Activated naive CD8-positive, alpha-beta T cell treated with anti-CD3 and anti-CD28 coated beads, Interleukin-2, amount 10 ng/mL, durations not matched to agents 7 days and 5 days (primary cell): ENCODE measurements at regions not wholly inside any gene's neighbourhood (a gene's known extent, or its start where the extent isn't known, plus 50 kb on each side); places are given as distances from the start of the nearest gene placed in this dataset.

Experiments
- ATAC-seq: fragments of 150-1000 bp; cut with Tn5 transposase; one replicate; pipeline ENCODE4 v1.10.0; 2021; ENCODE audit warnings: low read depth, moderate library complexity
- POLR2A ChIA-PET: fragments of 350-600 bp; sonication (Branson Sonifier 250); formaldehyde crosslinking; loops from one replicate; lab custom pipeline; 2021; ENCODE audit warnings: antibody characterized with exemption; lab: Charles Lee
- DNase-seq: peaks from one replicate; pipeline ENCODE4 v3.0.0; 2021
- H3K27ac Mint-ChIP-seq: one replicate; pipeline ENCODE4 v1.8.0; 2022; ENCODE audit warnings: mild to moderate bottlenecking, mixed read lengths
- H3K27me3 Mint-ChIP-seq: one replicate; pipeline ENCODE4 v1.8.0; 2022; ENCODE audit warnings: mild to moderate bottlenecking, moderate library complexity, mixed read lengths
- H3K36me3 Mint-ChIP-seq: one replicate; pipeline ENCODE4 v1.8.0; 2021; ENCODE audit warnings: mild to moderate bottlenecking, mixed read lengths
- H3K4me1 Mint-ChIP-seq: one replicate; pipeline ENCODE4 v1.8.0; 2021; ENCODE audit warnings: mixed read lengths
- H3K4me3 Mint-ChIP-seq: one replicate; pipeline ENCODE4 v1.8.0; 2022; ENCODE audit warnings: mild to moderate bottlenecking, moderate library complexity, mixed read lengths
- H3K9me3 Mint-ChIP-seq: one replicate; pipeline ENCODE4 v1.8.0; 2021; ENCODE audit warnings: mixed read lengths

DNA sequence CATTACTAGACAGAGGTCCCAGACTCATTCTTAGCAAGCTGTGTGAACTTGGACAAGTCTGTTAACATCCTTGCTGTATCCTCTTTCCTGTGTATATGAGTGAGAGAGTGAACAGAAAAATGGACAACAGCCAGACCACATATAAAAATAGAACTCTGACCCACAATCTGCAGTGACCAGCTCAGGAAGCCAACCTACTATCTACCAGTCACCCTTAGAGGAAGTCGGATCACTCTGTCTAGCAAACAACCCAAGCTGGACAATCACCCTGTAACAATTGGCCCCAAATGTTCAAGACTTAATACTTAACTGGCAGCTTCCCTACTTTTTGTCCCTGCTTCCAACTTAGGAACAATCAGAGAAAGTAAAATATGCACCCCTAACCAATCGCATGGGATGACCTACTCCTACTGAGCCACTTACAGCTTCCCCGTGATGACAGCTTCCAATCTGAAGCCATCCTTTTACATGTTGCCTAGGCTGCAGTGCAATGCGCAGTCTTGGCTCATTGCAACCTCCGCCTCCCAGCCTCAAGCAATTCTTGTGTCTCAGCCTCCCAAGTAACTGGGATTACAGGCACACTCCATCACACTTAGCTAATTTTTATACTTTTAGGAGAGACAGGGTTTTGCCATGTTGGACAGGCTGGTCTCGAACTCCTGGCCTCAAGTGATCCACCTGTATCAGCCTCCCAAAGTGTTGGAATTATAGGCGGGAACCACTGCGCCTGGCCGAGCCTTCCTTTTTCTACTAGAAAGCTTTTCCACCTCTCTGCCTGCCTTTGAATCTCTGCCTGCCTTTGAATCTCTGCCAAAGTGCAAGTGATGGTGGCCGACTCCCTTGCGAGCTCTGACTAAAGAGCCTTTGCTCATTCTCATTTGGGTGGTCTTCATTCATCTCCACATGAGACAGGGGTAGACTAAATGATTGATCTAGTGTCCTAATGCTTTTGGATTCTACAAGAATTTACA, 158.3 kb upstream of the NDUFV2 start:
- ATAC-seq = no peak
- H3K27me3 Mint-ChIP-seq = no peaks in the 10 kb centered on the region
- no peak overlapping the region for H3K4me3 Mint-ChIP-seq
- POLR2A ChIA-PET = no interaction called here
- peaks cover 1% of the 10 kb centered on the region for H3K36me3 Mint-ChIP-seq
- no peaks in the 10 kb centered on the region for H3K9me3 Mint-ChIP-seq
- no peak overlapping the region for H3K27ac Mint-ChIP-seq
- H3K4me1 Mint-ChIP-seq = peaks cover 3% of the 10 kb centered on the region
- DNase-seq = no peak

DNA sequence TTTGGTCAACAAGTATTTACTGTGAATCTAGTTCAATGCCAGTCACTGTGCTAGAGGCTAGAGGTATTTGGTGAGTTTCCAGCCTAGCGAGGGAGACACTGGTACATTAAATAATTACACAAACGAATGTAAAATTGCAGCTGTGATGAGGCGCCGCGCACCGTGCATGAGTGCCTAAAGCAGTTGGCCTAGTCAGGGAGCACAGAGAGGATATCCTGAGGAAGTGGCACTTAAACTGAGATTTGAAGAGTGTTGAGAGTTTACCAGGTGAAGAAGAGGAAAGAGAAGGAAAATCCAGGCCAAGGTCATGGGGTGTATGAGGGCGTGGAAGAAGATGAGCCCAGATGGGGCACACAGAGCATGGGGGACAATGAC, 157.6 kb upstream of the NDUFV2 start:
- H3K4me3 Mint-ChIP-seq = no peak overlapping the region
- H3K36me3 Mint-ChIP-seq = peaks cover 1% of the 10 kb centered on the region
- H3K4me1 Mint-ChIP-seq = peaks cover 3% of the 10 kb centered on the region
- no peak overlapping the region for H3K27ac Mint-ChIP-seq
- no peaks in the 10 kb centered on the region for H3K27me3 Mint-ChIP-seq
- DNase-seq (no peak), ATAC-seq (no peak)
- POLR2A ChIA-PET = no interaction called here
- H3K9me3 Mint-ChIP-seq = no peaks in the 10 kb centered on the region

DNA sequence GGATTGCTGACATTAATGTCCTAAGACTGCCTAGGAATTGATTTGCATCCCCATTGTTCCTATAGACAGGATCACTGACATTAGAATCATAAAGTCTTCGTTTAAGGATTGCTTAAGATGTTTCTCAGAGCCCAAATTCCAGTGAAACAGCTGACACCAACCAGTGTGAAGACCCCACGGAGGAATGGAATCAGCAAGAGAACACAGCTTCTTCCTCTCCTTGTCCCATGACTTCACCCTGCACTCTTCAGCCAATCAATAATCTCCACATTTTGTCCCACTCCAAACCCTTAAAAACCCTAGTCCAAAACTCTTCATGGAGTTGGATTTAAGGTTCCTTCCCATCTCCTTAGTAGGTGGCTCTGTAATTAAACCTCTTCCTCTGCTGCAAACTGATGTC, 157.0 kb upstream of the NDUFV2 start:
- H3K9me3 Mint-ChIP-seq = no peaks in the 10 kb centered on the region
- no peak overlapping the region for H3K27ac Mint-ChIP-seq
- no peak for DNase-seq
- peaks cover 1% of the 10 kb centered on the region for H3K36me3 Mint-ChIP-seq
- H3K27me3 Mint-ChIP-seq = no peaks in the 10 kb centered on the region
- peaks cover 3% of the 10 kb centered on the region for H3K4me1 Mint-ChIP-seq
- H3K4me3 Mint-ChIP-seq = no peak overlapping the region
- POLR2A ChIA-PET = no interaction called here
- no peak for ATAC-seq

DNA sequence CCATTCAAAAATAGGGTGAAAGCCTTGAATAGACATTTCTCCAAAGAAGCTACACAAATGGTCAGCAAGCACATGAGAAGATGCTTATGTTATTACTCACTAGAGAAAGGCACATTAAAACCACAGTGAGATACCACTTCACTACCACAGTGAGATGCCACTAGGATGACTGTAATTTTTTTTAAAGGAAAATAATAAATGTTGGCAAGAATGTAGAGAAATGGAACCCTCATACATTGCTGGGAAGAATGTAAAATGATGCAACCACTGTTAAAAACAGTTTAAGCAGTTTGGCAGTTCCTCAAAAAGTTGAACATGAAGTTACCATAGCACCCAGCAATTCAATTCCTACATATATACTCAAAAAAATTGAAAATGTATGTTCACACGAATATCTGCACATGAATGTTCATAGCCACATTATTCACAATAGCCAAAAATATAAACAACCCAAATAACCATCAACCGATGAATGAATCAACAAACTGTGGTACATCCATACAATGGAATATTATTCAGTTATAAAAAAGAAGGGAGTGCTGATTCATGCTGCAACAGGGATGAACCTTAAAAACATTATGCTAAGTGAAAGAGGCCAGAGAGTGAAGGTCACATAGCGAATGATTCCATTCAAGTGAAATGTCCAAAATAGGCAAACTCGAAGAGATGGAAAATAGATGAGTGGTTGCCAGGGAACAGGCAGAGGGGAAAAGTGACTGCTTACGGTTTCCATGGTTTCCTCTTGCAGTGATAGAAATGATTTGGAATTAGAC, 156.2 kb upstream of the NDUFV2 start:
- H3K27me3 Mint-ChIP-seq = no peaks in the 10 kb centered on the region
- peaks cover 1% of the 10 kb centered on the region for H3K36me3 Mint-ChIP-seq
- peaks cover 5% of the 10 kb centered on the region for H3K4me1 Mint-ChIP-seq
- no peak for DNase-seq
- H3K27ac Mint-ChIP-seq = no peak overlapping the region
- no peak for ATAC-seq
- no peak overlapping the region for H3K4me3 Mint-ChIP-seq
- no peaks in the 10 kb centered on the region for H3K9me3 Mint-ChIP-seq
- POLR2A ChIA-PET = no interaction called here

DNA sequence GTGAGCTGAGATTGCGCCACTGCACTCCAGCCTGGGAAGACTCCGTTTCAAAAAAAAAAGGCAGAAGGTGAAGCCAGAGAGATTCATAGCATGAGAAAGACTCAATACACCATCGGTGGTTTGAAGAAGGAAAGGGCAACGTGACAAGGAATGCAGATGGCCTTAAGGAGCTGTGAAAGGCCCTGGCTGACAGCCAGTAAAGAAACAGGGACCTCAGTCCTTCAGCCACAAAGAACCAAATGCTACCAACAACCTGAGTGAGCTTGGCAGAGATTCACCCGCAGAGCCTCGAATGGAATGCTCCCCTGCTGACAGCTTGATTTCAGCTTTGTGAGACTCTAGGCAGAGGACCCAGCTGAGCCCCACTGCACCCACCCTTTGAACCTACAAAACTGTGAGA, 154.9 kb upstream of the NDUFV2 start:
- no peak overlapping the region for H3K4me3 Mint-ChIP-seq
- POLR2A ChIA-PET = no interaction called here
- DNase-seq = no peak
- H3K27me3 Mint-ChIP-seq = no peaks in the 10 kb centered on the region
- peaks cover 1% of the 10 kb centered on the region for H3K36me3 Mint-ChIP-seq
- no peak for ATAC-seq
- no peak overlapping the region for H3K27ac Mint-ChIP-seq
- no peaks in the 10 kb centered on the region for H3K9me3 Mint-ChIP-seq
- peaks cover 15% of the 10 kb centered on the region for H3K4me1 Mint-ChIP-seq

DNA sequence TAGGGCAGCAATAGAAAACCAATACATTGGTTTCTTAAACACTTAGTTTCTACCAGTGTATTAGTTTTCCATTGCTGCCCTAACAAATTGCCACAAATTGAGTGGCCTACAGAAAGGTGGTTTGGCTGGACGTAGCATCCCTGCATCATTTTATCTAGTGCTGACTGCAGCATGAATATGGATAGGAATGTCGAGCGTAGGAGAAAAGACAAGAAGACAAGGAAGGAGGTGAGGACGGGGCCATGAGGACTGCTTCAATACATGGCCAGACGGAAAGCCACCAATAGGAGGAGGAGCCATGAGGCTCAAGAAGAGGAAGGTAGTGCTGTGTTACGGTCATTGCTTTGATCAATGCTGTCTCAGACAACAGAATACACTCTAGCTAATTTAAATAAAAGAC, 154.5 kb upstream of the NDUFV2 start:
- no peaks in the 10 kb centered on the region for H3K27me3 Mint-ChIP-seq
- H3K27ac Mint-ChIP-seq = no peak overlapping the region
- peaks cover 1% of the 10 kb centered on the region for H3K36me3 Mint-ChIP-seq
- H3K9me3 Mint-ChIP-seq = no peaks in the 10 kb centered on the region
- no peak for DNase-seq
- POLR2A ChIA-PET = no interaction called here
- no peak overlapping the region for H3K4me3 Mint-ChIP-seq
- peaks cover 15% of the 10 kb centered on the region for H3K4me1 Mint-ChIP-seq
- ATAC-seq = no peak

DNA sequence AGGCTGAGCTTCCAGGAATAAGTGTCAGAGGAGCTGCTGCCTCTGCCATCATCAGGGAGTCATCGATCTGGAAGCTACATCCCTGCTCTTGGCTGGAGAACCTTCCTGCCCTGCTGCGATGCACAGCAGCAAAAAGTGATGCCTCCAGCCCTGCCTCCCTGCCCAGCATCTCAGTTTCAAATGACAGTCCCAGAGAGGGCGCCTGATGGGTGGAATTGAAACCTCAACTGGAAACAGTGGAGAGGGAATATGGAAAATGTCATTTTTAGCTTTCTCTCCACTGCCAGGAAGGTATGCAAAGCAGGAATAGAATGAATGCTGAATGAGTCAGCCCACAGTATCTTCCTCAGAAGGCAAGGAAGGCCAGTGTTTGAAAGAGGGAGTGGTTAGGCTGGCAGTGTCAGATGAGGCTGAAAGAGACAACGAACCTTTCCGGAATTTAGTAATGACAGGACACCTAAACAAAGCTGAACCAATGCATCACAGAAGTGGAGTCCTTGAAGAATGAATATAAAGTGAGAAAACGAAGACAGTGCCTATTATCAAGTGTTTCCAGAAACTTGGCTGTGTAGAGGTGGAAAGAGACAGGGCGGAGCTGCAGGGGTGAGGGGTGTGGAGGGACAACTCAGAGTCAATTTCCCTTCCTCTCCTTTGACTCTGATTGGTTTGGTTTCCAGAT, 153.9 kb upstream of the NDUFV2 start:
- Mint-ChIP-seq H3K27me3 (no peaks in the 10 kb centered on the region), H3K27ac (no peak overlapping the region), H3K9me3 (peaks cover 2% of the 10 kb centered on the region), H3K4me3 (no peak overlapping the region), H3K36me3 (peaks cover 1% of the 10 kb centered on the region), H3K4me1 (peaks cover 15% of the 10 kb centered on the region)
- DNase-seq = no peak
- POLR2A ChIA-PET = no interaction called here
- no peak for ATAC-seq

DNA sequence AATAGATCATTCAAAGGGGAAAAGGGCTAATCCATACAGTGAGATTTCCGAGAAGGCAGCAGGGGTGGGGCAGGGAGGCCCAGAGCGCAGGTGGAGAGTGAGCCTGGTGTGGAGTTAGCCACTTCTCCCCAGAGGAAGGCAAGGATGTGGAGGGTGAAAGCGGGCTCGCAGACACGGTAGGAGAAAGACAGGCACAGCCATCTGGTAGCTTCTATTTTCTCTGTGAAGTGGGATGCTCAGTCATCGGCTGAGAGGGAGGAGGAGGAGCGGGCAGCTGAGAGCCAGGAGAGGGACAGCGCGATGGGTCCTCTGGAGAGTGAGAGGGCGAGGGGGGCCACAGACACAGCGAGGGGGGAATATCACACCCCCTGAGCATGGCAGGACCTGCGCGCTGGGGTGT, 153.3 kb upstream of the NDUFV2 start:
- H3K4me1 Mint-ChIP-seq = peaks cover 15% of the 10 kb centered on the region
- H3K4me3 Mint-ChIP-seq = no peak overlapping the region
- H3K27me3 Mint-ChIP-seq = no peaks in the 10 kb centered on the region
- POLR2A ChIA-PET = no interaction called here
- no peak for DNase-seq
- H3K36me3 Mint-ChIP-seq = peaks cover 1% of the 10 kb centered on the region
- ATAC-seq = no peak
- H3K9me3 Mint-ChIP-seq = peaks cover 2% of the 10 kb centered on the region
- H3K27ac Mint-ChIP-seq = no peak overlapping the region

DNA sequence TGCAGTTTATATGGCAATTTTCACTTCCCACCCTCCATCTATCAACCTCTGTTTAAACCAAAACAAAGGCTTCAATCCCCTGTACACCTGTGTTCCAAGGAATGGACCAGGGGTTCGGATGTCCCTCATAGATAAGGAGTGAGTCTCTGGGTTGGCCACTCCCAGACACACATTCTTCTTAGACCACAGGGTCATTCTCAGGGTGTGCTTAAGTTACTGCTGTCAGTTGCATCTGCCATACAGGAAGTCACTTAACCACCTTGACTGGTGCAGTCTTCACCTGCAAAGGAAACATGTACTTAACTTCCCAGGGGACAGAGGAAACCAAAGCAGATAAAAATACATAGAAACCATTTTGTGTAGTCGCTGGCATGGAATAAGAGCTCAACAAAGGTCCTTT, 151.0 kb upstream of the NDUFV2 start:
- Mint-ChIP-seq H3K9me3 (peaks cover 2% of the 10 kb centered on the region), H3K36me3 (peaks cover under 1% of the 10 kb centered on the region), H3K4me3 (no peak overlapping the region), H3K27ac (peak overlapping the region; percentile 64), H3K27me3 (no peaks in the 10 kb centered on the region), H3K4me1 (peaks cover 15% of the 10 kb centered on the region)
- DNase-seq (no peak), ATAC-seq (peak; percentile 86)
- POLR2A ChIA-PET = no interaction called here

DNA sequence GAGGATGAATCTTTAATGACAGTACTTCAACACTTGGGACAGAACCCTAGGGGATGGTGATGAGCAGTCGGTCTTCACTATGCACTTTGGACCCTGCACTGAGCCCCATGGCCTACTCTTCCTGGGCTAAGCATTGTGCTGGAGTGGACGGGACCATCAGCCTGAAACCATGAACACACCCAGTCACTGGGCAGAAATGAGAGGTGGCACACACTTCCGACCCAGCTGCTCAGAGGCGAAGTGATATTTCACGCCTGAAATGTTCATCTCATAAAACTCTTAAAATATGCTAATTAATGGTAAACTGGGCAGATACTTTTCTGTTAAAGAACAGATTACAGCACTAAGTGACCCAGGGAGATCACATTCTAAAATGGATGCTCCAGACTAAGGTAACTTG, 150.3 kb upstream of the NDUFV2 start:
- ATAC-seq (no peak), DNase-seq (no peak)
- POLR2A ChIA-PET = interaction anchor here (0.6 kb wide), 1 partner anchor 296 kb away, joined by 4 read pairs; no protein-coding TSS in a partner anchor
- H3K36me3 Mint-ChIP-seq = no peaks in the 10 kb centered on the region
- no peaks in the 10 kb centered on the region for H3K27me3 Mint-ChIP-seq
- H3K4me1 Mint-ChIP-seq = peaks cover 15% of the 10 kb centered on the region
- peaks cover 2% of the 10 kb centered on the region for H3K9me3 Mint-ChIP-seq
- H3K4me3 Mint-ChIP-seq = no peak overlapping the region
- peak overlapping the region; percentile 64 for H3K27ac Mint-ChIP-seq

DNA sequence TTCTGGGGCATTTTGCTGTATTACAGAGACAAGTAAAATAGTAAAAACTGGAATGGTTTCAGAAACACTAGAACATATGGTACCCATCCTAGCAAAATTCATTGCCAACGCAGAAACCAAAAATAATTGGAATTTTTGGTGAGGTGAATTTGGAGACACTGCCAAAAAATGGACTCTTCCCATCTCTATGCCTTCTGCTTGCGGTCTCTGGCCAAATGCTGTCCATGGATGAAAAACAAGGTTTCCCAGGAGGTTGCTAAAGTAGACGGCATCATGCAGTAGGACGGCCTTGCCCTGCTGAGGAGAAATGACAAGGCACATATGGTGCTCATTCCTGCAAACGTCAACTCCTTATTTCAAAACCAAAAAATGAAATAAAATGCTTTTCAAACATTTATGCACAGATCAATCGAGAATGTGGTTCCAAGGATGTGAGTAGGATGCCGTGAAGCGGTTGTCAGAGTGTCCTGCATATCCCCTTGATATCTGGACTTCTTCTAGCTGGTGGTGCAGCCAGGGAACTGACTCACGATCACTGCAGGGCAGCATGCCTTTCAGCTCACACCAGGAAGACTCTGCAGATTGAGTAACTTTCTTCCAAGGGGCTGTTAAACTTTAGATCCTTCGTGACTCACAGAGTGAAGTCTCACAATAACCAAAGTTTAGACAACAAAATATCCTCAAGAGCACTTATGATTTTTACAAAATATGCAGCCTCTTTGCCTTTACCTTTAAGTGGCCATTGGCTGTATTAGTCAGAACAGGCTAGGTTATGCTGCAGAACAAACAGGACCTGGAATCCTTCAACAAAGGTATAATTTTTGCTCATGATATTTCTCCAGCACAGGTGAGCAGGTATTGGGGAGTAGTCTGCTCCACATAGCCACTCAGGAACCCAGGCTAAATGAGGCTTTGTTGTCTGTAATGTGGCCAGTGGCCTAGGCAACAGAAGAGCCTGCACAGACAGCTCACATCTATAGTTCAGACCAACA, 149.4 kb upstream of the NDUFV2 start:
- Mint-ChIP-seq H3K4me3 (no peak overlapping the region), H3K9me3 (peaks cover 2% of the 10 kb centered on the region), H3K36me3 (no peaks in the 10 kb centered on the region), H3K4me1 (peaks cover 15% of the 10 kb centered on the region), H3K27ac (no peak overlapping the region), H3K27me3 (no peaks in the 10 kb centered on the region)
- ATAC-seq (no peak), DNase-seq (no peak)
- POLR2A ChIA-PET = no interaction called here

DNA sequence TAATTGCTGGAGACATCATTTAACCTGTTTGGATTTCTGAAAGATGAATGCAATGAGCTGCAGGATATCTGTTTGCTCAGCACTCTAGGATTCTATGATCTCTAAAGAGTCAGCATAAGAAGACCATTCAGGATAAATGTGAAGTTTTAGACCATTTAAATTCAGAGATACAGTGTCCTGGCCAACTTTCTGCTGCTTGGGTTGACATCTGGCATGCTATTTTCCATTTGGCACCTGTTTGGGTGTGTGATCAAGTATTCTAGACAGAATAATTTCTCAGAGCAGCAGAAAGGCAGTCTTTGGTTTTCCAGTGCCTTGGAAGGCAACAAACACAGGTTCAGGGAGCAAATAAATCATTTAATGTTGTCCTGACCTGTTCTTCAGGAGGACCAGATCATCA, 144.8 kb upstream of the NDUFV2 start:
- no peaks in the 10 kb centered on the region for H3K36me3 Mint-ChIP-seq
- no peak overlapping the region for H3K27ac Mint-ChIP-seq
- no peaks in the 10 kb centered on the region for H3K4me1 Mint-ChIP-seq
- peaks cover 4% of the 10 kb centered on the region for H3K27me3 Mint-ChIP-seq
- POLR2A ChIA-PET = no interaction called here
- no peak overlapping the region for H3K4me3 Mint-ChIP-seq
- H3K9me3 Mint-ChIP-seq = peaks cover 2% of the 10 kb centered on the region
- no peak for DNase-seq
- no peak for ATAC-seq
